DMS53 treated with DMSO at 0.1 percent for 48 hours (cell line): ENCODE measurements at regions not wholly inside any gene's neighbourhood (a gene's known extent, or its start where the extent isn't known, plus 50 kb on each side); places are given as distances from the start of the nearest gene placed in this dataset.
A peak's percentile ranks its signal among the peaks of the same experiment; 100 is the strongest.
"Not testable (repeated sequence)": the region's sequence is repeated elsewhere in the genome, so short reads cannot be mapped to it uniquely, and the experiment has no call there.

Source experiments
- DNase-seq: peaks from one replicate; lab custom pipeline; 2025; ENCODE audit not compliant: unreplicated experiment; lab: John Stamatoyannopoulos, UW

DNA sequence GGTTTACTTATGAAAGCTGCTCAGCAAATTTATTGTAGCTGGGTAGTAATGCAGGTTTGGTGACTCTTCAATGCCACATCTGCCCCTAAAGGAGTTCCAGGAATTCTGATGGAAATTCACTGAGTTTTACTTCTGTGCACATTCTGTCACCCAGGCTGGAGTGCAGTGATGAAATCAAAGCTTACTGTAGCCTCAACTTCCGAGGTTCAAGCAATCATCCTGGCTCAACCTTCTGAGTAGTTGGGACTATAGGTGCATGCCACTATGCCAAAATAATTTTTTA lies 150.6 kb upstream of the RUNX1 start:
- no peak for DNase-seq

DNA sequence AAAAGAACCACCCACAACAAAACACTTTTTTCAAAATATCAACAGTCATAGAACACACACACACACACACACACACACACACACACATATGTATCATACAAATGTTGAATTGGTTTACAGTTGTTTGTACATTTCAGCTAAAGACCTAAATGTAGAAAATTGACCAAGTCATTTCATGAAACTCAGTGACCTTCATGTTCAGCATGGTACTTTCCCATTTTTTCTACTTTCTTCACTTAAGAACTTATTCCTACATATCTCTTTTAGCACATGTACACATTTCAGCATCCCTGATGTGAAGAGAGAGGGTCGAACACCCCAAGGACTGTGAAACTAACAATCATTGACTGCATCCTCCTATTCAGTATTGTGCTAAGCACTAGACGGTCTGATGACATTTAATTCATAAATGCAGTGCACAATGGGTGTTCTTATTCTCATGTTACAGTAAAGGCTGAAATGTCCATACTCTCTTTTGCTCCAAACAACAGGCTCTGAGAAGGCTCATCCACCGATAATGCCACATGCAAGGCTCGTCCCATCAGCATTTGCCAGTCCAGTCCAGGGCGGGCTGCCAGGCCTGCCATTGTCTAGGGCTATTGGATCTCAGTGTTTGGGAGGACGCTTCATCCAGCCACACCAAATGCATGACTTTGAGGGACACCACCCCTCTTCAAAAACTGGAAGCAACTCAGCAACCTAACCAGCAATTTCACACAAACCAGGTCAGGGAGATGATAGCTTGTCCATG lies 150.1 kb upstream of the RUNX1 start:
- no peak for DNase-seq

DNA sequence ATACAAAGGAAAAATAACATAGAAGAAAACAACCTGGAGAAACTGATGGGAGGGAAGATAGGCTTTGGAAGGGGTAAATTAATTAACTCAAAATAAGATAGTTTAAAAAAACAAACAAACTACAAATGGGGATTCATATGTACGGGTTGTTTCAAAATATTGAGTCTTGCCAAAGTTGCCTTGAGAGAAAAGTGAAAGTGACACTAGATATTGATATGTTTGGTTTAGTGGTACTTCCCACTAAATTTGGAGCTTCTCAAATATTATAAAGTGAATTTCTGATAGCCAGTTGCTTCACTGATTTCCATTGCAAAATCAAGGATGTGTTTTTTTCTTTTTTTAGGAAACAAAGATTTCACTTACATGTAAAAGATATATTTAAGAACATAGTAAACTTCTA lies 149.5 kb upstream of the RUNX1 start:
- no peak for DNase-seq

DNA sequence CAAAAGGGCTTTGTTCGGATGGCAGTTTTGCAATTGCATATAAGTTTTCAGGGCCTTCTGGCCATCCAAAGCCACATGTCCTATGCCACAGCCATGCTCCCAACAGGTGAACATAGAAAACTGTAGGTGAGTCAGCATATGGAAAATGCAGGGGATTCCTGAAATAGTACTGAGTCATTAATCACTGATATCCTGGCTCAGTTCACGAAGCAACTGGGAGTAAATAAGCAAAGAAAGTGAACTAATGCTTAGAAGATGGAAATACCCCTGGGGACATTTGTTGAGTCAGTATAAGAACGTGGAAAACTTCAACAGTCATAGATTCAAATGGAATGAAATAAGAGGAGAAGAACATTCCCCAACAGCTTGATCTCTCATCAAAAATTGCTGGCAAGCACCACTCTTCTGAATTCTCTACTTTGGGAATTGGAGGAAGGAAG lies 148.9 kb upstream of the RUNX1 start:
- DNase-seq, result no peak

DNA sequence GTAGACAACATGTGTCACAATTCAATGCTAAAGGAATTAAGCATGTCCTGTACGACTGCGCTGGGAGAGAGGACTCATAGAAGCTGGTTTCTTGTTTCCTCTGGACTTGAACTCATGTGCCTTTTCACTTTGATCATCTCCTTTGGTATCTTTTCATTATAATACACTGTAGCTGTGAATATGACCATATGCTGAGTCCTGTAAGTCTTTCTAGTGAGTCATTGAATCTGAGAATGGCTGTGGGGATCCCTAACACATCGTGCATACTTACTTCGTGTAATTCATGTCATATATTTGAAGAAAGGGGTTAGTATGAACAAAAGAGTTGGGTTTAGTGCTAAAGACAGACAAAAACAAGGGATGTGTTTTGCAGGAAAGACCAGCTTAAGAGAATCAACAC lies 148.1 kb upstream of the RUNX1 start:
- DNase-seq, result no peak

DNA sequence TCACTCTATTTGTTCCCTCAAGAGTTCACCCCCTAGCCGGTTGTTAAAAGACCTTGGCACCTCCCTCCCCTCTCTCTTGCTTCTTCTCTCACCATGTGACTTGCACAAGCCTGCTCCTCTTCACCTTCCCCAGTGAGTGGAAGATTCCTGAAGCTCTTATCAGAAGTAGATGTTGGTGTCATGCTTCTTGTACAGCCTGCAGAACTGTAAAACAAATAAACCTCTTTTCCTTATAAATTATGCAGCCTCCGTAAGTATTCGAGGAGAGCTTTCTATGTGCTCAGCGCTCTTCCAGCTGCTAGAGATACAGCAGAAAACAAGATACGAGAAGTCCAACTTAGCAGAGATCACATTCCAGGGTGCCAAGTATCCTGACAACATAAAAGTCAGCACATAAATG lies 147.0 kb upstream of the RUNX1 start:
- DNase-seq, result no peak

DNA sequence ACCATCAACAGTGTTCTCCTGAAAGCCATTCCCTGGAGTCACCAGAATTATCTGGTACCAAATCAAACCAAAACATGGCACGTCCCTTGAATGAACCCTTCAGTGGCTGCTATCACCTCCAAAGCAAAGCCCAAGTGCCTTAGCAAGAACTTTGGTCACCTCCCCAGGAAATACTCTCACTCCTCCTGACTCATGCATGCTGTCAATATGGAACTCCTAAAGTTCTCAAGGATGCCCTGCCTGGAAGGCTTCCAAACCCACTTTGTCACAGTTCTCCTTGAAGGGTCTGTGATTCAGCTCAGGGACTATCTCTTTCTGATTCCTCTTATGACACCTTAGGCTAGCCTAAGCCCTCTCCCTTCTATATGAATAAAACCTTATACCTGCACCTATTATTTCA lies 146.1 kb upstream of the RUNX1 start:
- DNase-seq, result no peak

DNA sequence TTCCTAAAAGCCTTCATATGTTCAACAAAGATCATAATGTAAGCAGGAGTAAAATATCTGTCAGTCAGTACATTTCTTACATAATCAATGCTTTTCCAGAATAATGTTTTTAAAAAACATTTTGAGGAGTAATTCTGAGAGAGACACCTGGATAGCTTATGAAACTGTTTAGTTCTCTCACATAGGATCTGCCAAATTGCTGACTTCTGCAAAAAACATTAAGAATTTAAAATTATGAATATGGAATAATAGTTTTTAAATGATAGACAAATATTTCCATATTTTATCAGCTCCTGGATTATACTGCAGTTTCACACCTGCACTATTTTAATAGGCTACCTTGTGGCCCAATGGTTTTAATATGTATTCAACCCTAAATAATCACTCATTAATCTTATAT lies 142.7 kb upstream of the RUNX1 start:
- no peak for DNase-seq

DNA sequence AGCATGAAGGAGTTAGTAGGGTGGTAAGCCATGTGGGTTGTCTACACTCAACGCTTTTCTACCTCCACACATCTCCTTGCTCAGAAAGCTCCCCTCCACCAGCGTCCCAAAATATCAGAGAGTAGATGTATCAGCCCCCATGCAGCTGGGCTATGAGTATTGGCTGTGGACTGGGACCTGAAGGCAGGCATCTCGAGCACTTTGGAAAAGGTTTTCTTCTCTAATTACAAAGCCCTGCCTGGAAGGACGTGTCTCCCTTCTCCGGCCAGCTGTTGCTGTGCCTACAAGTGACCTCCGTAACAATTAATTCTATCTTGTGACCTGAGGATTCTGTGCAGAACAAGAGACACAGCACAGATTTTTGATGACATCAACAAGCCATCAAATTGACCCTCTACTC lies 142.0 kb upstream of the RUNX1 start:
- DNase-seq, result no peak

DNA sequence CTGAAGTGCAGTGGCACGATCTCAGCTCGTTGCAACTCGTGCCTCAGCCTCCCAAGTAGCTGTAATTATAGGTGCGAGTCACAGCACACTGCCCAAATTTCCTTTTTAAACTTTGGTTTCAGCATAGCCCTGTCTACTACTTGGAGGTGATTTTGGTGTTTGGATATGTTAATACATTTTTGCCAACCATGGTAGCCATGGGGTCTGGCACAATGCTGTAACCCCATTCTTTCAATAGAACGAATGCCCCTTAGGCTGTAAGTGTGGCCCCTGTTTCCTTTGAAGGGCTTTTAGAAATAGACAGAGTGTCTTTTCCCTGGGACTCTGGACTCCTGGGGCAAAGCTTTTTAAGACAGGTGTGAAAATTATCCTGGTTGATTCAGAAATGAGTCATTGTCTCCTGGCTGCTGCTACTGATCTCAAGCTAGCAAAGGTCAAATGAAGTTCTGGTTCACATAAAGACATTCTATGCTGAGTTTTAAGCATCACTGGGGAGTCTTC lies 141.1 kb upstream of the RUNX1 start:
- peak; percentile 10 for DNase-seq

DNA sequence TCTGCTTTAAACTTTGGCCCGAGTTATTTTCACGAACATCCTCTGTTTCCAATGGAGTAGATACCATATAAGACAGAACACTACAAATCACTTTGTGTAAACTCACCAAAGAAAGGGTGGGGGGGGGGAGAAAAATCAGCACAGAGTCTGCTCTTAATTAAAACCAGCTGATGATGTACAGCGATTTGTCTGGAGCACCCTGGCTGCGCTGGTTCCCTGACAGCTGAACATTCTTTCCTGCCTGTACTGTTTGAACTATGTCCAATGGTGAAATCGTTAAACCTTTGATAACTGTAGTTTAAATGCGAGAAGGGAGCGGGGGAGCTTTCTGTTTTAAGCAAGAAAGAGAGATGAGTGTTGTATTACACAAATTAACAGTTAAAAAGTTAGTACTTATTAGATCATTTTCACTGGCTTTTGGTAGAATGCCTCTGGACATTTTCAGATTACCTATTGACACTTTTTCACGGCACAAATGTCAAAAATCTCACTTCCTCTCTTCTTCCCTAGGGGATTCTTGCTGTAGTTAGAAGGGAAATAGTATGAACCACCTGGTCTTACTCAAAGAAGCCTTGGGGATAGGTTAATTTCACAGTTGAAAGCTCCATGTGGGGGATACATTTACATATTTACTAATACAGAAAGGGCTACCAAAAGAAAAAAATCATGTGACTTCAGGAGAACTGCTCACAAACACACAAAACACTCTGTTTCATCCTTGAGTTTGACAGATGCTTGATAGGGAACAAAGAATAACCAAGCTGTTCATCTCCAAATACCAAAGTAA lies 140.2 kb upstream of the RUNX1 start:
- DNase-seq, result no peak

DNA sequence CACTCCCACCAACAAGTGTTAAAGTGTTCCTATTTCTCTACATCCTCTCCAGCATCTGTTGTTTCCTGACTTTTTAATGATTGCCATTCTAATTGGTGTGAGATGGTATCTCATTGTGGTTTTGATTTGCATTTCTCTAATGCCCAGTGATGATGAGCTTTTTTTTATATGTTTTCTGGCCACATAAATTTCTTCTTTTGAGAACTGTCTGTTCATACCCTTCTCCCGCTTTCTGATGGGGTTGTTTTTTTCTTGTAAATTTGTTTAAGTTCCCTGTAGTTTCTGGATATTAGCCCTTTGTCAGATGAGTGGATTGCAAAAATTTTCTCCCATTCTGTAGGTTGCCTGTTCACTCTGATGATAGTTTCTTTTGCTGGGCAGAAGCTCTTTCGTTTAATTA lies 134.3 kb upstream of the RUNX1 start:
- not testable (repeated sequence) for DNase-seq

DNA sequence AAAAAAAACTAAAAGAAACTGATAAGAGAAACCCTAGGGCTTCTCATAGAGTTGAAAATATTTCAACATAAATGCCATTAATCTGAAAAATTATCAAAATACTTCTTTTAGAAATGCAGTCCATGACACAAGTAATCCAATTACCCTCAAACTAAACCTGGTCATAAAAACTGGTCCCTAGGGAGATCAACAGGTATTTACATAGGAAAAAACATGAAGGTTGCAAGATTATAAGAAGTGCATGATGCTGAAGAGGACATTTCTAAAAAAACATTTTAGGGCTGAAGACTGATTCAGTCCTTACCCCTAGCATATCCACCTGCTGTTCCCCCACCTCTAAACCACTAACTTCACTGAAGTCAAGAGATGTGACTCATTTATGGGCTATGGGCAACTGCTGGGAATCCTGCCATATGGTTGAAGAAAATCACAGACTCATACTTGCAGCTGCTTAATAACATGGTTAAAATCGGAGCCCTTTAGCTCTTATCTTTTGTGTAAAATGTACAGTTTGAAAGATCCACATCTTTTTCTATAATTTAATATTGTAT lies 131.0 kb upstream of the RUNX1 start:
- no peak for DNase-seq

DNA sequence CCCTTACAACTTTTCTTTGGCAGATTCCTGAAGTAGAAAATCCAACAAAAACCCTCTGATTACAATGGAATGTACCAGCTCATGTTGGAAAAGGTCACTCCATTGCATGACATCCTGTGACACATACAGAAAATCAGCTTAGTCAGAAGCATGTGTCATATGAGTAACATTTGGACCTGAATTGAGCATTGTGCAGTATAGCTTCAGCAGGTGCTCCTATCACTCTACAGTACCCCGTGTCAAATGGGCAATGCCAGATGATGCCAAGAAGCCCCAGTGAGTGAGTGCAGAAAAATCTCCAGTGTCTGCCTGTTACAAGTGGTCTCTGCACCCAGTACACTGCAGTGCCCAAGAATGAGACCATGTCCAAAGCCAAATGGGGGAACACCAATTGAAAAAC lies 129.7 kb upstream of the RUNX1 start:
- DNase-seq, result no peak

DNA sequence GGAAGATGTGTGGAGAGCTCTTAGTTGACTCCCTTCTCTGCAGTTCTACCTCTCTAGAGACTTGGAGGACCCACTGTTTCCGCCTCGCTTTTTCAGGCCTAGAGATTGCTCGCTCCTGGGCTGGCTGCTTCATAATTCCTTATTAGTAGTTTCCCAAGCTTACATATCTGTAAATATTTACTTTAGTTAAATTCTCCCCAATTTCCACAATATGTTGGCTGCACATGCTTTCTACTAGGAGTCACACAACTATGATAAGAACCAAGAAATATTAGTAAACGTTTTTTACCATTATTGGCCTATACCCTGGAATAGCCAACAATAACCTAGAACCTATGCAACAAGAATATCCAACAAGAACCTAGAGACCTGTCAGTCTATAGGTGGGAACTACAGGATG lies 129.0 kb upstream of the RUNX1 start:
- no peak for DNase-seq

DNA sequence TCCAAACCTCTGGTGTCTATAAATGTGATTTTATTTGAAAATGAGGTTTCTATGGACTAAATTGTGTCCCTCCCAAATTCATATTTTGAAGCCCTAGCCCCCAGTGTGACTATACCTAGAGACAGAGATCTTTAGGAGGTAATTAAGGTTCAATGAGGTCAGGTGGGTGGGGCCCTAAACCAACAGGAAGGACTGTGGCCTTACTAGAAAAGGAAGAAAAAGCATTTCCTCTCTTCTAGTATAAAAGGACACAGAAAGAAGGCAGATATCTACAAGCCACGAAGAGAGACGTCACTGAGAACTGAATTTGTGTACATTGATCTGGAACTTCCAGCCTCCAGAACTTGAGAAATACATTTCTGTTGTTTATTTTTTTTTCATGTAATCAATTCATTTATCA lies 123.1 kb upstream of the RUNX1 start:
- no peak for DNase-seq

DNA sequence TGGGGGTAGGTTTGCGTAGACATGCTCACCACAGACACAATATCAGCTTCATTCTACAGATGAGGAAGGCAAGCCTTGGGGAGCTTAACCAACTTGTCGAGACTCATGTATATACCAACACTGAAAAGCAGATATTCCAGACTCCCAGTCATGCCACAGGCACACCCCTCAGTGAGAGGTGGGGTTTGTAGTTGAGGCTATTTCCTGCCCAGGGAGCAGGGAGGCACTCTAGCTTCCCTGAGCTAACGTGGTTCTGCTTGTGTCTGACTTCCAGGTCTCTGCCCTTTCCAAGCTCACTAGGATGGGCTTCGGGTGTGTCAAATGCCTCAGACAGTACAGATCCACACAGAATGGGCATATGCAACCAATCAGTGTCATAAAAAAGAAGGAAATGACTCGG lies 122.3 kb upstream of the RUNX1 start:
- no peak for DNase-seq

DNA sequence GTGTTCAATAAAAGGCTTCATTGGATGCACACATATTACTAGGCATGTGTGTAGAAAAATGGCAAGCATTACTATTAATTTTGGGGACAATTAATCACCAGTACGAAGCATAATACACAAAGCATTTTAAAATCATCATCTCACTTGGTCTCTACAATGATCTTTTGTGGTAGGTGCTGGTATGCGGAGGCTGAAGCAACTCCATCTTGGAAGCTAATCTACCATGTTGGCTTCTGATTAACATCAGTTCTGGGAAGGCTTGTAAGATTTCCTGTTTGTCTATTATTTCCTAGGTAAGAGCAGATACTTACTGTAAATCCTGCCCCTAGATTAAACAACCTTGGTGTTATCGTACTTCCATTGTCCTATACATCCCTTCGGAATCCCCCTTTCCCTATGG lies 121.7 kb upstream of the RUNX1 start:
- DNase-seq, result no peak

DNA sequence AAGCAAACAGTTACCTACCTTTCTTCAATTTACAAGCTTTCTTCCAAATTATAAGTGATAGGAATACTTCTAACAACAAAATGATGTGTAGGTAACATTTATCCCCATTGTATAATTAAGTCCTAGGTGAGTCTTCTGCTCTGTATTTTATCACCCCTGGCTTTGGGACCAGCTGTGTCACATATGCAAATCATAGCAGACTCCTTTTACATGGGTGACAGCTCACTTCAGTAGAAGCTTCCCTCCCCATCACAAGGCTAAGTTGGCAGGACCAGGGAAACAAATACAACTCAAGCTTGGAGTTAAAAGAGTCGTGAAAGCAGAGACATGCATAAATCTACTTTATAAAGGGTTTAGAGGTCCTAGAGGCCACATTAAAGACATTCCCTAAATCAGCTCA lies 121.1 kb upstream of the RUNX1 start:
- DNase-seq, result no peak

DNA sequence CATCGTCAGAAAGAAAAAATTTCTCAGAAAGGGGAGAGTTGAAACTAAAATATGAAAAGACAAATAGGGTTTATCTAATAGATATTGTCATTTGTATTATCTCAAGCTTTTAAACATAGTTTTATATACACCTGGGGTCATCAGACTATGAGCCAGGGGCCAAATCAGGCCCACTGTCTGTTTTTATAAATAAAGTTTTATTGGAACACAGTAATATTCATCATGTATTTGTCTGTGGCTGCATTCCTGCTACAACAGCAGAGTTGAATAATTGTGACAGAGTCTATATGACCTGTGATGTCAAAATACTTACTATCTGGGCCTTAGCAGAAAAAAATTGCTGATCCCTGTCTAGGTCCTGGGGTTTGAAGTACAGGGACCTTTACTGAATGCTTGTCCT lies 120.5 kb upstream of the RUNX1 start:
- DNase-seq, result no peak

DNA sequence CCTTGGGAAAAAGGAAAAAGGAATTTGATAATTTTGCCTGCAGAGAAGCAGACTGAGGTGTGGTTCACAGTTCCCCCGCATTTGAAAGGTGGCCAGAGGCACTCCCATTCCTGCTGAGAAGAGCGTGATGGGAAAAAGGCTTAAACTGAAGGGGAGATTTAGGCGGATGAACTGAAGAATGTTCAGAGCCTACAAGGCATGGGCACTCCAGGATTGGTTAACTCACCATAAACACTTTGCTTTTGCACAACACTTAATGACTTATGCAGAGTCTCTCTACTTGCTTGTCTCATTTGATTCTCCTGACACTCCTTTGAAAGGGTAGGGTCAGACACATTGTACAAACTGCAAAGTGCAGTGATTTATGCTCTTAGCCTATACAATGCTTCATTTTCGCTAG lies 119.6 kb upstream of the RUNX1 start:
- no peak for DNase-seq

DNA sequence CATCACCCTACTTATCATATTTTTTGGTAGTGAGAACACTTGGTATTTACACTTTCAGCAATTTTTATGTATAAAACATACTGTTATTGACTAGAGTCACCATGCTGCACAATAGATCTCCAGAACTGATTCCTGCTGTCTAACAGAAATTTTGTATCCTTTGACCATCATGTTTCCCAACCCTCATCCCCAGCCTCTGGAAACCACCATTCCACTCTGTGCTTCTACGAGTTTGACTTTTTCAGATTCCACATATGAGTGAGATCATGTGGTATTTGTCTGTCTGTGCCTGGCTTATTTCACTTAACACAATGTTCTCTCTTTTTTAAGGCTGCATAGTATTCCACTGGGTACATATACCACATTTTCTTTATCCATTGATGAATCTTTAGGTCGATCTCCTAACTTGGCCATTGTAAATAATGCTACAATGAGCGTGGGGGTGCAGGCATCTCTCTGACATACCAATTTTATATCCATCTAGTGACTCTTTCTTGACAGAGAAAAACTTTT lies 115.9 kb upstream of the RUNX1 start:
- DNase-seq, result no peak
